IMR-90 (cell line): ENCODE measurements at regions not wholly inside any gene's neighbourhood (a gene's known extent, or its start where the extent isn't known, plus 50 kb on each side); places are given as distances from the start of the nearest gene placed in this dataset.

Source experiments
- ATAC-seq: fragments of 200-7000 bp; cut with Tn5 transposase; 2 replicates; pipeline ENCODE4 v1.9.1; 2020; ENCODE audit warnings: low read depth, mild to moderate bottlenecking, moderate library complexity
- BruUV-seq: library from RNA; stranded (reverse); fragments of 400-500 nt; replicated peaks from 2 replicates; lab custom pipeline; 2021; lab: Mats Ljungman, UMichigan
- CTCF ChIA-PET: fragments of 300-600 bp; formaldehyde crosslinking; extraction: SDS; loops from one replicate; lab custom pipeline; 2021; ENCODE audit warnings: antibody characterized with exemption; lab: Yijun Ruan, JAX
- POLR2A ChIA-PET: fragments of 300-600 bp; sonication (Branson Sonifier 250); formaldehyde crosslinking; loops from one replicate; lab custom pipeline; 2022; ENCODE audit warnings: antibody characterized with exemption; ENCODE audit not compliant: unreplicated experiment; lab: Charles Lee
- DNase-seq: peaks from one replicate; pipeline ENCODE4 v3.0.0; 2013
- H2AFZ ChIP-seq: replicated peaks from 2 replicates; pipeline ENCODE3; 2013; ENCODE audit warnings: low read length, mild to moderate bottlenecking; ENCODE audit not compliant: poor library complexity
- H2AK5ac ChIP-seq: 2 replicates; pipeline ENCODE4 v1.6.1; 2013; ENCODE audit warnings: low read depth, low read length, inconsistent platforms
- H2AK9ac ChIP-seq: replicated peaks from 2 replicates; pipeline ENCODE3; 2013; ENCODE audit warnings: mild to moderate bottlenecking, low read depth, low read length, moderate library complexity; ENCODE audit not compliant: poor library complexity
- H2BK120ac ChIP-seq: 2 replicates; pipeline ENCODE4 v1.6.1; 2013; ENCODE audit warnings: low read depth, low read length, inconsistent platforms
- H2BK15ac ChIP-seq: 3 replicates; pipeline ENCODE4 v1.6.1; 2013; ENCODE audit warnings: low read depth, low read length, inconsistent platforms
- H2BK20ac ChIP-seq: 2 replicates; pipeline ENCODE4 v1.6.1; 2013; ENCODE audit warnings: low read depth, mild to moderate bottlenecking, inconsistent platforms, low read length, moderate library complexity
- H2BK5ac ChIP-seq: 2 replicates; pipeline ENCODE4 v1.6.1; 2013; ENCODE audit warnings: mild to moderate bottlenecking, low read depth, low read length, inconsistent platforms; ENCODE audit not compliant: poor library complexity, severe bottlenecking
- H3K14ac ChIP-seq: replicated peaks from 2 replicates; pipeline ENCODE4 v1.6.1; 2013; ENCODE audit warnings: low read depth, low read length, inconsistent platforms
- H3K18ac ChIP-seq: 2 replicates; pipeline ENCODE4 v1.6.1; 2013; ENCODE audit warnings: low read depth, low read length, control low read depth
- H3K23ac ChIP-seq: 2 replicates; pipeline ENCODE4 v1.6.1; 2013; ENCODE audit warnings: low read depth, low read length, inconsistent platforms
- H3K27ac ChIP-seq: 2 replicates; pipeline ENCODE4 v1.5.1; 2013; ENCODE audit warnings: mild to moderate bottlenecking, control low read depth, low read length; ENCODE audit not compliant: insufficient read depth
- H3K27me3 ChIP-seq: 2 replicates; pipeline ENCODE4 v1.6.1; 2013; ENCODE audit warnings: low read length; ENCODE audit not compliant: control insufficient read depth, insufficient read depth
- H3K36me3 ChIP-seq: 2 replicates; pipeline ENCODE4 v1.6.1; 2013; ENCODE audit warnings: low read length, mixed read lengths; ENCODE audit not compliant: control insufficient read depth, insufficient read depth
- H3K4ac ChIP-seq: 2 replicates; pipeline ENCODE4 v1.6.1; 2013; ENCODE audit warnings: low read depth, low read length, inconsistent platforms
- H3K4me1 ChIP-seq: 2 replicates; pipeline ENCODE4 v1.6.1; 2013; ENCODE audit warnings: low read length, mixed read lengths; ENCODE audit not compliant: control insufficient read depth, insufficient read depth
- H3K4me2 ChIP-seq: 2 replicates; pipeline ENCODE4 v1.6.1; 2013; ENCODE audit warnings: low read depth, mild to moderate bottlenecking, control low read depth, low read length, moderate library complexity
- H3K4me3 ChIP-seq: 2 replicates; pipeline ENCODE4 v1.5.1; 2013; ENCODE audit warnings: low read depth, mild to moderate bottlenecking, control low read depth, low read length, moderate library complexity; ENCODE audit not compliant: insufficient read depth
- H3K56ac ChIP-seq: 2 replicates; pipeline ENCODE4 v1.6.1; 2013; ENCODE audit warnings: low read length, inconsistent platforms; ENCODE audit not compliant: insufficient read depth; ENCODE audit errors: extremely low read depth
- H3K79me1 ChIP-seq, 2 experiments: 2 replicates each; pipeline ENCODE4 v1.6.1; 2013; ENCODE audit warnings: low read length in 2 of 2, inconsistent platforms in 1 of 2, low read depth in 1 of 2
- H3K9ac ChIP-seq: 2 replicates; pipeline ENCODE4 v1.6.1; 2013; ENCODE audit warnings: low read depth, low read length, control low read depth
- H3K9me1 ChIP-seq: 2 replicates; pipeline ENCODE4 v1.6.1; 2013; ENCODE audit warnings: low read length, inconsistent platforms; ENCODE audit not compliant: insufficient read depth
- H3K9me3 ChIP-seq: 2 replicates; pipeline ENCODE4 v1.6.1; 2013; ENCODE audit warnings: low read length; ENCODE audit not compliant: control insufficient read depth, insufficient read depth
- H4K20me1 ChIP-seq: 2 replicates; pipeline ENCODE4 v1.6.1; 2013; ENCODE audit warnings: low read length, inconsistent platforms; ENCODE audit not compliant: insufficient read depth
- H4K5ac ChIP-seq: 2 replicates; pipeline ENCODE4 v1.6.1; 2013; ENCODE audit warnings: mild to moderate bottlenecking, low read depth, low read length, control low read depth
- H4K8ac ChIP-seq, 2 experiments: 2 replicates each; pipeline ENCODE4 v1.6.1; 2013; ENCODE audit warnings: low read depth in 2 of 2, low read length in 2 of 2, control low read depth in 1 of 2, inconsistent platforms in 1 of 2
- H4K91ac ChIP-seq: 2 replicates; pipeline ENCODE4 v1.6.1; 2013; ENCODE audit warnings: low read depth, low read length, inconsistent platforms; ENCODE audit not compliant: insufficient read depth
- CTCF ChIP-seq: conservative IDR thresholded peaks from 2 replicates; pipeline ENCODE4 v1.5.1; 2012; ENCODE audit warnings: mild to moderate bottlenecking, low read depth, low read length, improper control_type of control experiment
- NFE2L2 ChIP-seq: fragments of 150-350 bp; IDR thresholded peaks from 2 replicates; pipeline ENCODE4 v1.6.1; 2016; ENCODE audit warnings: low read depth, mild to moderate bottlenecking, low read length
- POLR2A ChIP-seq: IDR thresholded peaks from 2 replicates; pipeline ENCODE4 v1.6.1; 2012; ENCODE audit warnings: mild to moderate bottlenecking, low read depth, low read length
- WGBS, 2 experiments: methylation state at CpG; one replicate each; pipeline versions ENCODE4 v1.1.5 to v1.1.7; 2013; ENCODE audit warnings: missing lambda C conversion rate in 2 of 2; ENCODE audit not compliant: insufficient read length in 1 of 2; ENCODE audit errors: extremely low coverage in 2 of 2; 5-methylcytosine and 5-hydroxymethylcytosine counted together
- dilution Hi-C: fragments of 300-500 bp; cut with HindIII; formaldehyde crosslinking; loops from one replicate; pipeline ENCODE4 v1.14.3; 2018; ENCODE audit warnings: low sequenced_read_pairs; ENCODE audit not compliant: unreplicated experiment
- in situ Hi-C: fragments of 300-500 bp; cut with MboI; formaldehyde crosslinking; loops from 3 replicates; pipeline ENCODE4 v1.14.3; 2019; ENCODE audit warnings: low sequenced_read_pairs, inconsistent platforms, mixed read lengths
- intact Hi-C: fragments of 100-400 bp; cut with micrococcal nuclease; formaldehyde crosslinking; loops from 2 replicates; pipeline ENCODE4 v1.10.0; 2022

- Histone ChIP-seq H3K9me3 (0 out of 2 replicates have a peak, but pooled peaks cover 1% of the 10 kb centered on the region), H3K23ac (no peak overlapping the region), H3K18ac (no peak overlapping the region), H3K27ac (no peak overlapping the region), H3K56ac (no peak overlapping the region), H3K36me3 (no peaks in the 10 kb centered on the region), H3K4ac (no peak overlapping the region), H2BK120ac (no peak overlapping the region), H3K4me3 (no peak overlapping the region), H3K79me1 (no peaks in the 10 kb centered on the region), H3K27me3 (peaks cover 19% of the 10 kb centered on the region), H4K91ac (no peak overlapping the region), H2AK5ac (no peak overlapping the region), H3K4me1 (no peaks in the 10 kb centered on the region), H2AFZ (no peak overlapping the region), H3K9me1 (no peaks in the 10 kb centered on the region), H2BK15ac (no peak overlapping the region), H3K9ac (no peak overlapping the region), H3K4me2 (no peak overlapping the region), H2BK5ac (no peak overlapping the region), H2BK20ac (no peak overlapping the region), H4K8ac (no peak overlapping the region), H2AK9ac (no peak overlapping the region), H4K20me1 (no peaks in the 10 kb centered on the region), H3K14ac (no peak overlapping the region), H4K5ac (no peak overlapping the region)
- dilution Hi-C loops (no loop called here), intact Hi-C loops (no loop called here), in situ Hi-C loops (no loop called here)
- TF ChIP-seq POLR2A (no peak), NFE2L2 (no peak), CTCF (no peak)
- no CpG with 5 or more reads among the region's 4 CpGs for WGBS, 2 experiments
- ATAC-seq = no peak
- DNase-seq = no peak
- BruUV-seq = no TSS peak
- ChIA-PET CTCF (no interaction called here), POLR2A (no interaction called here)
Measured at GRCh38 chr10:33974976-33975478, 640.6 kb upstream of the NRP1 start.
